ENCODE measurements at regions not wholly inside any gene's neighbourhood (a gene's known extent, or its start where the extent isn't known, plus 50 kb on each side); places are given as distances from the start of the nearest gene placed in this dataset.

- H3K36me3 ChIP-seq (ENCODE audit: control insufficient read depth, insufficient read depth, low read length): no peaks in the 10 kb centered on the region
- no peaks in the 10 kb centered on the region for H3K27me3 ChIP-seq (ENCODE audit: control insufficient read depth, insufficient read depth, low read length)
- ATAC-seq (peak; percentile 63), DNase-seq (ENCODE audit: low read depth, low spot score) (peak; percentile 69)
- H3K4me1 ChIP-seq (ENCODE audit: control insufficient read depth, insufficient read depth, low read length): no peaks in the 10 kb centered on the region
- TF ChIP-seq REST (IDR thresholded peaks at IDR 0.05; ENCODE audit: insufficient read depth in 1 of 2, low read depth in 2 of 2, low read length in 1 of 2): no peak
- no peak for TF ChIP-seq CTCF (IDR thresholded peaks at IDR 0.05)
- no peak for TF ChIP-seq TCF7L2 (IDR thresholded peaks at IDR 0.05; ENCODE audit: low read depth, low read length)
- TF ChIP-seq POLR2AphosphoS5 (IDR thresholded peaks at IDR 0.05; ENCODE audit: low read depth, low read length): no peak
- TF ChIP-seq SIN3A (IDR thresholded peaks at IDR 0.05; ENCODE audit: borderline replicate concordance, insufficient read depth, low read depth, low read length): no peak
- H3K4me3 ChIP-seq (ENCODE audit: low read depth in 2 of 2, low read length in 2 of 2): no peak overlapping the region
- intact Hi-C loops (cut with micrococcal nuclease; ENCODE audit: unreplicated experiment): no loop called here
- ChIA-PET CTCF (no interaction called here), POLR2A (no interaction called here)
- no peak overlapping the region for H3K27ac ChIP-seq (ENCODE audit: low read length)
- no peaks in the 10 kb centered on the region for H3K9me3 ChIP-seq (ENCODE audit: control insufficient read depth, insufficient read depth, low read depth, low read length)
- BruUV-seq (replicated peaks): no TSS peak
- in situ Hi-C loops (cut with HindIII; ENCODE audit: low pct_unique_long_range_greater_than_20kb, low sequenced_read_pairs): no loop called here
Measured at GRCh38 chr6:78598966-78599365, 268.4 kb upstream of the IRAK1BP1 start.

- Histone ChIP-seq H3K27me3 (ENCODE audit: control insufficient read depth, insufficient read depth, low read length) (no peaks in the 10 kb centered on the region), H3K4me1 (ENCODE audit: control insufficient read depth, insufficient read depth, low read length) (no peaks in the 10 kb centered on the region), H3K4me3 (ENCODE audit: low read depth in 2 of 2, low read length in 2 of 2) (no peak overlapping the region), H3K36me3 (ENCODE audit: control insufficient read depth, insufficient read depth, low read length) (no peaks in the 10 kb centered on the region), H3K9me3 (ENCODE audit: control insufficient read depth, insufficient read depth, low read depth, low read length) (no peaks in the 10 kb centered on the region), H3K27ac (ENCODE audit: low read length) (no peak overlapping the region)
- no peak for ATAC-seq
- no TSS peak for BruUV-seq (replicated peaks)
- ChIA-PET CTCF (no interaction called here), POLR2A (no interaction called here)
- TF ChIP-seq SIN3A (IDR thresholded peaks at IDR 0.05; ENCODE audit: borderline replicate concordance, insufficient read depth, low read depth, low read length): no peak
- TF ChIP-seq POLR2AphosphoS5 (IDR thresholded peaks at IDR 0.05; ENCODE audit: low read depth, low read length): no peak
- no peak for TF ChIP-seq TCF7L2 (IDR thresholded peaks at IDR 0.05; ENCODE audit: low read depth, low read length)
- TF ChIP-seq CTCF (IDR thresholded peaks at IDR 0.05): no peak
- TF ChIP-seq REST (IDR thresholded peaks at IDR 0.05; ENCODE audit: insufficient read depth in 1 of 2, low read depth in 2 of 2, low read length in 1 of 2): no peak
- intact Hi-C loops (cut with micrococcal nuclease; ENCODE audit: unreplicated experiment): no loop called here
- no peak for DNase-seq (ENCODE audit: low read depth, low spot score)
- in situ Hi-C loops (cut with HindIII; ENCODE audit: low pct_unique_long_range_greater_than_20kb, low sequenced_read_pairs): no loop called here
Measured at GRCh38 chr6:78599526-78599925, 267.8 kb upstream of the IRAK1BP1 start.

Measured in Panc1 (cell line).